ENCODE measurements at regions not wholly inside any gene's neighbourhood (a gene's known extent, or its start where the extent isn't known, plus 50 kb on each side); places are given as distances from the start of the nearest gene placed in this dataset.
"Not testable (repeated sequence)": the region's sequence is repeated elsewhere in the genome, so short reads cannot be mapped to it uniquely, and the experiment has no call there.

DNA sequence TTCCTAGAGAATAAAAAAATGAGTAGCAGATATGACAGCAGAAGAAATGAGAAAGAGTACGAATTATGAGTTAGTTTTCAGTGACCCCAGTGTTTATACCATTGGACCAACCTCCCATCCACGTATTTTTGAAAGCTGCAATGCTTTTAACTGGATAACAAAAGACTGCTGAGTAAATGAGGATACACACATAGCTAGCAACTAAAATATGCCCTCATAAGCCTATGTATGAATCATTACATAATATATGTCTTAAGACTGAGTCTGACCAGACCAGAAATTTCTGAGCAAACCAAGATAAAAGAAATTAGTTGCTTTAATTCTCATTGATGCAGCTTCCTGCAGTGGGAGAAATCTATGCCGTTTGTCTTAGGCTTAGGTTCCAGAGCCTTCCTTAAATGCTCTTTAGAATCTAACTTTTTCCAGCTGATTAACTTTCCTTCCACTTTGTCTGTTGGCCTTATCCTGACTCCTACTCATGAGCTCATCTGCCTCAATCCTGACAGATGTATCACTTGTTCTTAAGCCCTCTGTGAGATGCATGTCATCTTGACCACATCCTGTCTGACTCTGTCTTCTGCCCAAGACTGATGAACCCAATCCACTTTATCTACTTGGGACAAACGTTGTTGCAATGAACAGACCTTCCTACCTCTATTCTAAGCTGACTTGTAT is 301.4 kb upstream of the AADAT start:
- DNase-seq, result no peak

DNA sequence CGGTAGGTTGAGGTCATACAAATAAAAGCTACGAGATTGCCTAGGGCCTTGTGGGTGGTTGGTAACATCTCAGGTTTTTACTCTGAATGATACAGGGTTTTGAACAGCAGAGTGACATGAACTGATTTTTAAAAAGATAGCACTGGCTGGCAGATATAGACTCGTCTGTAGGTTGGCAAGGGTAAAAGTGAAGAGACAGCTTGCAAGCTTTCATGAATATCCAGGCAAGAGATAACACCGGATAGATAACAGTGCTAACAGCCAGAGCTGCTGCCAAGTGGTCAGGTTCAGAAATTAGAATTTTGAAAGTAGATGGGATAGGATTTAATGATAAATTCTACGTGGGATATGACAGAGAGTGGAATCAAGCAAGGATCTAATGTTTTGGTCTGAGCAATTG is 299.7 kb upstream of the AADAT start:
- DNase-seq, result no peak

DNA sequence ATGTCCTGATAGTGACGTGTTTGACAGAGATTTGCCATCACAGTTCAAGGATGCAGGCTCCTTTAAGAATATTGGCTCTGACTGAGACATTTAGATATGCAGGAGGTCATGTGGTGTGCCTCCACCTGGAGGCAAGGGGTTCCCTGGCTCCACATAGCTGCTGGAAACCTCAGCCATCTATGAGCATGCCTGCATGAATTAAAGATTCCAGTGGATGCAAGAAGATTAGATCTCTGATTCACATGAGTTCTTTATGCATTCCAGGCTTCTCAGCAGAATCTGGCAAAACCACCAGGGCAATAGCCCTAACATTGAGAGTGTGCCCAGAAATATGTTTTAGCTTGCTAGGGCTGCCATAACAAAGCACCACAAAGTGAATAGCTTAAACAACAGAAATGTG is 298.5 kb upstream of the AADAT start:
- DNase-seq, result no peak

DNA sequence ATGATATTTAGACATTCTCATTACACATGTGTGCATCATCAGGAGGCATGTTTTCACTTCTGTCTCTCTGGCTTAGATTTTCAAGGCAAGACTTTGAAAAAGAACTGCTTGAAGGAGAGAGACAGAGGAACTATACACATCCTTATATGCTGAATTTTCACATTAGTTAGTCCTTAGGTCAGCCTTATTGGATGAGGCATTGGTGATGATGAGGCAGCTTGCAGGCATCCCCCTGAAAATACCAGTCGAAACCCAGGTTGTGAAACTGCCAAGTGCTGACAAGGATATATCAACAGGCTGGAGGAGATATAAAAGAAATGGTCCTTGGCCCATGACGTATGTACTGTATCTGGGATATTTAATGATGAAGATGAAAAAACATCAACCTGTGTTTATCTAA is 297.2 kb upstream of the AADAT start:
- DNase-seq, result no peak

DNA sequence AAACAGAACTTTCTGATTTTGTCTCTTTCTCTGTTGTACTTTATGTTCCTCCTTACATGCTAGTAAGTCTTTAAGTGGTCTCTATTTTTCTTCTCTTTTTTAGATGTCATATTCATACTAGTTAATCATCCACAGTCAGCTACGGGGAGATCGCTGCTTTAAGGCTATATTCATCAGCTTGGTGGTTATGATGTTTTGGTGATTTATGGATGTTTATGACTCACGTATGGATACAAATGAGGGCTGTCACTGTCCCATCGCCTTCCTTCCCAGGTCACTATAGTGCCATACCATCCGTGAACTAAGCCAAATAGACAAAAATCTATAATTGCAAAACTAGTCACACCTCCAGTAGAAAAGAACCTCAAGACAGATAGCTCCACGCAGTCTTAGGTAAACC is 296.8 kb upstream of the AADAT start:
- DNase-seq, result no peak

DNA sequence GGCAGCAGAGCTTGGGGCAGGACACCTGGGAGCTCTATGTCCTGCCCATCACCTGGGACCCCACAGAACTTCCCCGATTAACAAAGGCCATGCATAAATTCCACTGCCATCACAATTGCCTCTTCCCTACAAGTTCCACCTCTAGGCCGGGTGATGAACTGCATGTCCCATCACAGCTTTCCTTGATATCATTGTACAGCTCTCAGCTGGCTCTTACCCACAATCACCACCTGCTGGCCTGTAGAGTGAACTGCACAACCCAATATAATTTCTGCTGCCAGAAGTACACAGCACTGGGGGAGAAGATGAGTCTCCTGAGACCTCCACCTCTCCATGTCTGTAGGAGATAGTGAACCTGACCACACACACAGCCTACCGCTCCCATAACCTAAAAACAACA is 285.0 kb upstream of the AADAT start:
- DNase-seq, result peak; percentile 7

DNA sequence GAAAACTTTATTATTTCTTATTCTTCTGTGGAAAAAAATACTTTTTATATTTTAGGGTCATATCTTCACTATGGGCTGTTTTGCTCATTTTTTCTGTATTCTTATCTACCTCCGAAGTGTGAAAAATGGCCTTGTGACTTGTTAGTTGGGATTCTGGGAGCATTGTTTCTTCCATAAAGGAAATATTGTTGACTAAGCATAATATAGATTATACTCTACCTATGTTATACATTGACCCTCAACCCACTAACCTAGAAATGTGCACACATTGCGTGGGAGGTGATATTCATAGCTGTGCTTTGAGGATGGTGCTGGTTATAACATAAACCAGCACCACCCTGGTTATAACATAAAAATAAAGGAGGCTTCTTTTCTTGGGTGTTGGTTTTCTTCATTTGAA is 259.2 kb upstream of the AADAT start:
- DNase-seq, result no peak

DNA sequence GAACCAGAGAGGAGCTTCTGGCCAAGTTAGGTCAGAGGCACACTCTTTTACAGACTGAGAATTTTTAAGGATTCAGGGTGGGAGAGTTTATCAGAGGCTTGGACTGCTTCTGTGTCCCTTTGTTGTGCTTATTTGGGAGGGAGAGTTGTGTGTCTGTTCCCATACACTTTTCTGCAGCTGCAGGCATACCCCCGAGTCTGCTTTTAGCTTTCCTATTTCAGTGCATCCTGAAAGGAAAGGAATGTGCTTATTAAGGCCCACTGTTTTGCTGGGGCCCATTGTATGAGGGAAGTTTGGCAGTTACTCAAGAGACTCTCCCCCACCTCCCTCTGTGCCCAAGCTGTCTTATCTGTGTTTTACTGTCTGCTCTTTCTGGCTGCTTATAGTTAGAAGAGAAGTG is 257.4 kb upstream of the AADAT start:
- DNase-seq, result not testable (repeated sequence)

DNA sequence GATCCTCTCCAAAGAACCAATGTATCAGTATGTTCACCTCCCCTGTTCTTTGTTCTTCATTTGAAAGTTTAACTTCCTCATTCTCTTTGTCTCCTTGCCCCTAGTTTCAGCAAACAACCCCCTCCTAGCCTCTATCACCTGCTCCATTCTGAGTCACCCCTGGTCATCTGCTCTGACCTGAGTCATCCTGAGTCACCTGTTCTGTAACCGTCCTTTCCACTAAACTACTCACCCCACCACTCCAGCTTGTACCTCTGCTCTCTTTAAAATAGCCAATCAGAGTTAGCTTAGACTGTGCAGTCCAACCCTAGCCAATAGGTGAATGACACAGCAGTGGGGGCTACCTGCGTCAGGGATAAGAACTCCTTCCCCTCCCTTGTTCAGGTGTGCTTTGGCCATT is 249.8 kb upstream of the AADAT start:
- no peak for DNase-seq

DNA sequence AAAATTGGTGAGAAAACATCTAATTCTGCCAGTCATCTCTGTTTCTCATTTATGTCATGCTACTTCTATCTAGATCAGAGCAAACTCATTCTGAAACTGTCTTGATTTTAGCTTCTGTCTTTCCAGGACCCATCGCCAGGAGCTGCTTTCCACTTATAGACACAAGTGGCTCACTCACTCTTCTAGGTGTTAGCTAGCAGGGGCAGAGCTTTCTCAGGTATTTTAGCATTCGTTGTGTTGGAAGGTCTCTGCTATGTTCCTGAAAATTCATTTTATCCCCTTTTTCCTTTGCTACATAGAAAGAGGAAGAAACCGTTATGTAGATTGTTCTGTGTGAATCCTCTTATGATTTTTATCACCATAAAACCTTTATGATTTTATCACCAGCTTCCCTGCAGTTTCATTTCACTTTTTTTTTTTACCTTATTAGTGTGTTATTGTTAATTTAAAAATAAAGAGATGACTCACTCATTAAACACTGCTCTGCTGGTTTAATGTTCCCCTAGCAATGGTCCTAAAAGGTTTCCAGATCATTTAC is 246.6 kb upstream of the AADAT start:
- no peak for DNase-seq

DNA sequence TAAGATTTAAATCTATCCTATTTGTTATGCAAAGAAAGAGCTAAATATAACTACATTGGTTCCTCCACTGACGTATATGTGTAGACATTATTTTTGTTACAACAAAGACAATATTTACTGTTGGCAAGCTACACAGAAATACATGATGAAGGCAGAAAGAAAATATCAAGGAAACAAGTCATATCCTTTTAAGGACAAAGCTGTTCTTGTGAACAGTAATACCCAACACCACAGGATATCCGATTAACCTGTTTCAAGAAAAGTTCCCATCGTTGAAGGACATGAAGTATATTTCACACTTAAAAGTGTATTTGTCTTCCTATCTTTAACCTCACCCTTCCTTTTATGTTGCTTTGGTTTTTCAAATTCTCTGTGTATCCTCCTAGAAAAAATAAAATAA is 235.8 kb upstream of the AADAT start:
- no peak for DNase-seq

DNA sequence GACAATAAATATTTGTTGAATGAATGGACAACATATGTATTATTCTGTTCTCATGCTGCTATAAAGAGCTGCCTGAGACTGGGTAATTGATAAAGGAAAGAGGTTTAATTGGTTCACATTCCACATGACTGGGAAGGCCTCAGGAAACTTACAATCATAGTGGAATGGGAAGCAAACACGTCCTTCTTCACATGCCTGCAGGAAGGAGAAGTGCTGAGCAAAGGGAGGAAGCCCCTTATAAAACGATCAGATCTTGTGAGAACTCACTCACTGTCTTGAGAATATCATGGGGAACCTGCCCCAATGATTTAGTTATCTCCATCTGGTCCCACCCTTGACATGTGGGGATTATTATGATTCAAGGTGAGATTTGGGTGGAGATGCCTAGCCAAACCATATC is 233.9 kb upstream of the AADAT start:
- no peak for DNase-seq

DNA sequence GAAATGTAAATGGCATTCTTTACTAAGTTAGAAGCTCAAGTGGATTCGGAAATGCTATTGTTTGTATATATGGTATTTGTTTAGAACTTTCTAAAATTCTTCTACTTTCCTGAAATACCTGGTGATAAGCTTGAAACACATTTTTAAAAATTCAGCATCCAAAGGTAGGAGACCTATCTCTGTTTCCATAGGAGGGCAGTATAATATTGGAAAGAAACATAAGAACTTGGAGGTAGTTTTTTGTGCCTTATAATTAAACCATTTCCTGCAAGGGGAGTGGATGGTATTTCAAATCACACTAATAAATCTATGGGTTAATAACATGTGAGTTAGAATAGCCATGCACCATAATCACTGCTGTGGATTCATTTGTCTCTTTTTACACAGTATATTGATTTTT is 217.4 kb upstream of the AADAT start:
- DNase-seq, result no peak

DNA sequence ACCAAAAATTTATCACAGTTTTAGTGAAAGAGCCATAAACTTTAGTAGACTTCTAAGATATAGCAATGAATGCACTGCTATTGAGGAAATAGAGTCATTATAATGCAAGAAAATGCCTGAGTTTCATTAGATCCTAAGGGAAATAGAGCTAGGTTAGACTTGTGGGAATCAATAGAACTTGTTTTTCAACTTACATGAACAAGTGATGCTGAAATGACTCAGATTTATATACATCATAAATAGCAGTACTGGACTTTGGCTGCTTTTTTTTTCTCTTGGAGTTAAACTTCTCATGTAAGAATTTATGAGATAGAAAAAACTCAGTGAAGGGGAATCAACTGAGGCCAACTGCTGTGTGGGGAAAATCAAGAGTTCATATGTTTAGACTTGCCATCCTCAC is 216.5 kb upstream of the AADAT start:
- DNase-seq, result no peak

DNA sequence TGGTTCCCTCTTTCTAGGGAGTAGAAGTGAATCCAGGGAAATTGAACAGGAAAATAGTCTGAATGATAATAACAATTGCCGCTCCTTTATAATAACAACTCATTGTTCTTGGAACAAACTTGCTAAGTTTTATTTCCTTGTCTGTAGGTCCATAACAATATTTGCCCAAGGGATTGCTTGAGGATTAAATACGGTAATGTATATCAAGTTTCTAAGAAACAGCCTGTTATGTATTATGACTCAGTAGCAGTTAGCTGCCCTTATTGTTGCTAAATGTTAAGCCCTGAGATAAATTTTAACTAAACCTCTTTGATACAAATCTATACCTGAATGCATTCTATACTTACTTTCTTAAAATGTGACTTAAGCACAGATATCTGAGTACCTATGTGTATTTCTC is 215.9 kb upstream of the AADAT start:
- no peak for DNase-seq

DNA sequence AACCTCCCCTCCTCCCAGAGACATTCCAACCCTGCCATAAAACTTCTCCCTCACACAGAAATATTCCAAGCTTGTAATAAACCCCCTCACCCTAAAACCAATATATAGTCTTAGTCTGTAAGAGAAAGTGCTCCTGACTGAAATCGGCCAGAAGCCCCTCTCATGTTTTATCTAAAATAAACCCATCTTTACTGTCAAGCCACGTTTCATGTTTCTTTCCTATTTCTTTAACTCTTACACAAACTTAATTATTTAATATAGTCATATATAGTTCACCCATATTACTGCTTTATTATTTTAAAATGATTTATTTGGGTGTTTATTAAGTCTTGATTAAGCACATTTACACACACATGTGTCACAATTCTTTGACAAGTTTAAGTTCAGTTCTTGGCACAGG is 191.3 kb upstream of the AADAT start:
- no peak for DNase-seq

DNA sequence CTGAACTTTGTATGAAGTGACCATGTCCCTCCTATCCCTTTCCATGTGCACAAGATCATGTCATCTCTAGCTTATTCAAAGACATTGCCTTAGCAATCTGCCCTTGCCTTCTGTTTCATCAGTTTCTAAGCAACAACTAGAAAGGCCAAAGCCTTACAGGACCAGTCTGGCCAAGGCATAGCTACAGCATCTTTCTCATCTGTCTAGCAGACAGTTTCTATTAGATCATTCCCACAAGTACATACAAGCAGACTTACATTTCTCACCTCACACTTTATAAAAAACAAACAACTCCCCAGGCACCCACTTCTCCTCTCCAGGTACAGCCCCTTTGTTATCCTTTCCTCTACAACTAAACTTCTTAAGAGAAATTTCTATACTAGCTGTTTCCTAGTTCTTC is 188.7 kb upstream of the AADAT start:
- DNase-seq, result no peak

DNA sequence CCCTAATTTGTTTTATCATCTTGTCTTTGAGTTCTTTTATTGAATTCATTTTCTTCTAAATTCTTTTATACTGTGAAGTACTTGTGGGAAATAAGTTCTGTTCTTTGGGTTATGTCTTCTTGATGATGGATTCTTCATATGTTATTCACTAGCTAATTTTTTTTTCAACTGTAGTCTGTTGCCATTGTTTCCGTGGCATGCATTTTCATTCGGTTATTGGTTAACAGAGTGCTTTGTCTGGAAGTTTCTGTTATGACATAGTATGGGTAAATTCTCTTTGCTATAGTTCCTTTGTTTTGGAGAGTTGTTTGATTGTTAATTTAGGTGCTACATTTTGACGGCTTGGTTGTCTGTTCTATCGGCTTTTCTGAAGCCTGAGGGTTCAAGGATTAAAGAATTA is 184.9 kb upstream of the AADAT start:
- no peak for DNase-seq

DNA sequence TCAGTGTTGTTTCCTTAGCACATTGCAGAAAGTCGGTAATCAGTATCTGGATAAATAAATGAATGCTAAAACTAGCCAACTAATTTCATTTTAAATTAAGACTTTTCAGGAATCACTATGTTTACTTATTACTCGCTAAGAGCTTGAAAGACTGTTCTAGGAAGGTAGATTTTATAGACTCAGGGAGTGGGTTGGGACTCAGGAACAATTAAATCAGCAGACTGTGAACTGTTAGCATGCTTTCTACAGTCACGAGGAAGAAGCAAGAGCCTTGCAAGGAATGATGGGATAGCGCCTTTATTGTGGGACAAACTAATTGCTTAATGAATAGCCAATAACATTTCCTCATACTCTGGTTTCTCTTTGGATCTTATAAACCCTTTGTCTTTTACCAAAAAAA is 183.2 kb upstream of the AADAT start:
- no peak for DNase-seq

DNA sequence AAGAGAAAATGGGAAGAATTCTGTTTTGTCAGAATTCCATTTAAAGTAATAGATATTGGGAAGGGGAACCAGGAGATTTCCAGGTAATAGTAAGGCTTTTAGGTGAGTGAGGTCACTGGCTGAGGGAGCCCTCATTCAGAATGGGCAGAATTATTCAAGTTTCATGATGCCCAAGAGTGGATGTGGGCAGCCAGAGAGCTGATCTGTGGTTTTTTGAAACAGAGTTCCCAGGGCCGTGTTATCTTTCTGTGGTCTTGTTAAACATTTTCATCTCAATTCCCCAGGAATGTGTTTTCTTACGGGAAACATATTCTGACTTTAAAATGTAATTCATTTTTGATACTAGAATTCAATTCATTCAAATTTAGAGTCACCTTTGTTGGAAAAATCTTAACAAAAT is 182.0 kb upstream of the AADAT start:
- DNase-seq, result no peak

DNA sequence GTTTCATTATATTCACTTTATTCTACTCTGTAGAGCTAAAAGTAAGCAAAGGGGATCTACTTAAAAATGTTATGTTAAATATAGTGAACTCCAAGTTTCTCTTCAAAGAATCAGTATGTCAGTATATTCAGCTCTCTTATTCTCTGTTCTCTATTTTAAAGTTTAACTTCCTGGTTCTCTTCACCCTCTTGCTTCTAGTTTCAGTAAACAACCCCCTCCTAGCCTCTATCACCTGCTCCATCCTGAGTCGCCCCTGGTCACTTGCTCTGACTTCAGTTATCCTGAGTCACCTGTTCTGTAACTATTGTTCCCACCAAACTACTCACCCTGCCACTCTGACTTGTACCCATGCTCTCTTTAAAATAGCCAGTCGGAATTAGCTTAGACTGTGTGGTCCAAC is 180.9 kb upstream of the AADAT start:
- no peak for DNase-seq

DNA sequence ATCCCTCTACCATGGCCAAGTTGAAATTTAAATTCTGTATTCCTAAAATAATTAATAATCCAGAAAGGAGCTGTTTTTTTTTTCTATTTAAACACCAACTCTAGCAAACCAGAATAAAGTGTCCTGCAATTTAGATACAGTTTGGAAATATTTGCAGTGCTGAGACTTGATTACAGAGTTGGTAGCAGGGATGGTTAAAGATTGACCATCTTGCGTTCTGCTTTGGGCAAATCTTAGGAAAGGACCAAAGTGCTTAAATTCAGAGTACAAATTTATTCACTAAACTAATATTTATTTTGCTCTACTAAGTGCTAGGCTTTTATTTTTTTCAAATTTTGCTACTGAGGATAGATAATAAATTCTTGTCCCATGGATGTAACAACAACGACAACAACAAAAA is 180.2 kb upstream of the AADAT start:
- DNase-seq, result no peak

DNA sequence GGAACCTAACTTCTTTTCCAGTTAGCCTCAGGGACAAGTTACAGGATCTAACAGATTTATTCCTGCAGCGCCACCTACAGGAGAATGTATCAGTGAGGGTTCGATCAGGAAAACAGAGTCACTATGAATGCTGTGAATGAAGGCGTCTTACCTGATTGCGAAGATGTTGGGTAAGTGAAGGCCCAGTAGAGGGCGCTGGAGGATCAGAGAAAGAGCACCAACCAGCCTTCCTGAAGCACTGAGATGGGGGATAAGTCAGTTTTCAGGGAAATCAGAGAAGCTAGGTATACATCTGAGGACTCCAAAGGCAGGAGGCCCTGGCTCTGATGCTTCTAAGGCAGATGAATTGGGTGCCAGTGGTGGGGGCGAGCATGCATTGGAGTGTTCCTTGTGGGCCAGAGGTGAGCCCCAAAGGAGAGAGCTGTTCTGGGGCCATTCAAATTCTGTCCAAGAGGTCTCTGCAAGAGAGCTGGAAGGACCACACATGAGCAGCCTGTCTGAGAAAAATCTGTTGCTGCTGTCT is 169.9 kb upstream of the AADAT start:
- peak; percentile 56 for DNase-seq

DNA sequence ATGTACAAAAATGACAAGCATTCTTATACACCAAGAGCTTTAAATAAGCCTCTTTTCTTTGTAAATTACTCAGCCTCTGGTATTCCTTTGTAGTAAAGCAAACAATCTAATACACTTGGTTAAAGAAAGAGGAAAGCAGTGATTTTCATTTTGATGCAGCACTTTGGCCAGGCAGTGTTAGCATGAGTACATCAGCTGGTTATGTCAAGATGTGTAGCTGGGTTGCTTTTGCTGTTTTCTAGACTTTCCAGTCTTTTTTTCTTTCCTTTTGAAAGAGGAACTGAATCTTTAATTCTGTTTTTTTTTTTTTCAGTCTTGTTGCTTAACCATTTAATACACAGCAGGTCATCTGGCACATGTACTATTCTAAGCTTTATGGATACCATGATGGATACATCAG is 167.1 kb upstream of the AADAT start:
- DNase-seq, result no peak

DNA sequence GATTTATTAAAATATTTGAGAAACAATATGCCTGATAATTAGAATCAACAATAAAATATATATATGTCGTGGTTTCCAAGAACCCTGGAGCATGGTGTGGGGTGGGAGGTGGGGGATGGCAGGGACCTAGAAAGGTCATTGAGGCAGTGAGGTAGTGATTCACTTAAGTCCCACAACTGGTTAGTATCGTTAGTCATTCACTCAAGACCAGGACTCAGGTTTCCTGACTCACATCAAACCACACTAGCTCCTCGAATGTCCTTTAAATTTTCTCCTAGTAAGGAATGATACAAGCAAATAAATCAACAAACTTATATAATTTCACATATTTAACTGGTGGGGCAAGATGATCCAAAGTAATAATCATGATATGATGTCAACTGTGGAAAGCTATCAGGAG is 158.8 kb upstream of the AADAT start:
- DNase-seq, result no peak
